ENCODE measurements at regions not wholly inside any gene's neighbourhood (a gene's known extent, or its start where the extent isn't known, plus 50 kb on each side); places are given as distances from the start of the nearest gene placed in this dataset.

DNA sequence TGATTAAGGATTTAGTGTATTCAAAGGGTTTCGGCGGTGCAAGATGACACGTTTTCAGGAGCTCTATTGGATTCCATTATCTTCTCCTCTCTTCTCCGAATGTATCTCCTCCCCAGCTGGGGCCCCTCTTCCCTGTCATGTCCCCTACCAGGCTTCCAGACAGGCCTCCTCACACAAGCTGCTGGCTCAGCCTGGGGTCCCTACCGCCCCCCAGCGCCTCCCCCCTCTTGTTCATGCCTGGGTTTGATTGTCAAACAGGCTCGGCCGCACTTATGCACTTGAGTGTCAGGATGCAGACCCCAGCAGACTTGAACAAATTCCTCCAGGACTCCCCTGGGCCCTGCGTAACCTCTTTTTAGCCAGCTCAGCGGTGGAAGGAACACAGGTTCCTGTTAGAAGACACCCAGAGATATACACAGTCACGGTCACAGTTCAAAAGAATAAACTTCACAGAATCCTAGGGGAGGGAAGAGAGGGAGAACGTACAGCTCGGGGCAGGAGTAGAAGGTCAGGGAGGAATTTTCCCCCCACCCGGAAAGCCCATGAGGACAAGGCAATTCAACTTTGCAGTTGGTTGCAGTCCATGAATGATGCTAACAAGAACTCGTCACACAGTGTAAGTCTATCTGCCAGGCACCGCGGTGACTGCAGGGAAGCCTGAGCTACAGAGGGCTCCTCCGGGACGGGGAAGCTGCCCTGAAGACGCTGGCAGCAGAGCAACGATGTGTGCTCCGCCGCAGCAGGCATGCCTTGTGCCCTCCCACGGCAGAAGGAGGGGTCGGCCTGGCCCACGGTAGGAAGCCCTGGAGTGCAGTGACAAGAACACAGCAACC is 560.0 kb downstream of the BNC2 start:
- CTCF ChIA-PET, result no interaction called here
- H3K9me3 Mint-ChIP-seq, result no peaks in the 10 kb centered on the region
- intact Hi-C loops (cut with DNase I, micrococcal nuclease), result no loop called here

DNA sequence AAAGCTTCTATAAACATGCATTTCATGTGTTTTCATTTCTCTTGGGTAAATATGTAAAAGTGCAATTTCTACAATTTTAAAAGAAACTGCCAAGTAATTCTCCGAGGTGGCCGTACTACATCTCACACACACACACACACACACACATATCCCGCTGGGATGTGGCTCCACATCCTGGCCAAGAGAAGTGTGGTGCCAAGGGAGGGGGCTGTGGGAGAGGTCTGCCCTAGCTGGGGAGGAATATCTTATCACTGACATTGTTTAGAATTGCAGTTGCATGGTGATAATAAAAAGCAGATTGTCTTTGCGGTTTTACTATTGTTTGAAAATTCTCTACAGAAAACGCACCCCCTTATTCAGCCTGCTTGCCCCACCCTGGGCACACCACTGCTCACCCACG is 558.4 kb downstream of the BNC2 start:
- no peak for DNase-seq
- POLR2A ChIA-PET, result no interaction called here
- intact Hi-C loops (cut with DNase I, micrococcal nuclease), result no loop called here
- ATAC-seq (ENCODE audit: poor library complexity), result no peak
- Mint-ChIP-seq H3K36me3 (ENCODE audit: low read depth) (no peaks in the 10 kb centered on the region), H3K4me1 (ENCODE audit: low read depth) (no peaks in the 10 kb centered on the region), H3K9me3 (no peaks in the 10 kb centered on the region), H3K4me3 (no peak overlapping the region), H3K27ac (no peak overlapping the region), H3K27me3 (no peaks in the 10 kb centered on the region)
- peaks cover 0 to 32% of the 10 kb centered on the region in 2 experiments for H3K9me3 ChIP-seq (ENCODE audit: control insufficient read depth in 1 of 2, insufficient read depth in 1 of 2, low read length in 2 of 2)
- TF ChIP-seq CTCF (IDR thresholded peaks at IDR 0.05), result no peak
- no peak overlapping the region for H3K27ac ChIP-seq (ENCODE audit: low read depth in 1 of 2, low read length in 2 of 2)
- CTCF ChIA-PET, result no interaction called here
- no peaks in the 10 kb centered on the region for H3K36me3 ChIP-seq (ENCODE audit: insufficient read depth, low read length)
- no peaks in the 10 kb centered on the region for H3K4me1 ChIP-seq (ENCODE audit: insufficient read depth, low read length)
- peaks cover 0 to 2% of the 10 kb centered on the region in 2 experiments for H3K27me3 ChIP-seq (ENCODE audit: control insufficient read depth in 1 of 2, insufficient read depth in 2 of 2, low read length in 2 of 2)
- H3K4me3 ChIP-seq (ENCODE audit: low read length), result no peak overlapping the region

More for the DNA sequence above, 560.0 kb downstream of the BNC2 start:
- Histone ChIP-seq H3K4me3 (ENCODE audit: low read length) (no peak overlapping the region), H3K27me3 (ENCODE audit: control insufficient read depth in 1 of 2, insufficient read depth in 2 of 2, low read length in 2 of 2) (peaks cover 0 to 2% of the 10 kb centered on the region in 2 experiments), H3K9me3 (ENCODE audit: control insufficient read depth in 1 of 2, insufficient read depth in 1 of 2, low read length in 2 of 2) (peaks cover 0 to 24% of the 10 kb centered on the region in 2 experiments), H3K36me3 (ENCODE audit: insufficient read depth, low read length) (no peaks in the 10 kb centered on the region), H3K27ac (ENCODE audit: low read depth in 1 of 2, low read length in 2 of 2) (no peak overlapping the region), H3K4me1 (ENCODE audit: insufficient read depth, low read length) (no peaks in the 10 kb centered on the region)
- no peak for ATAC-seq (ENCODE audit: poor library complexity)
- no peak for DNase-seq
- H3K36me3 Mint-ChIP-seq (ENCODE audit: low read depth), result no peaks in the 10 kb centered on the region
- no peaks in the 10 kb centered on the region for H3K4me1 Mint-ChIP-seq (ENCODE audit: low read depth)
- no peak for TF ChIP-seq CTCF (IDR thresholded peaks at IDR 0.05)
- H3K27ac Mint-ChIP-seq, result no peak overlapping the region
- no peaks in the 10 kb centered on the region for H3K27me3 Mint-ChIP-seq
- POLR2A ChIA-PET, result no interaction called here
- no peak overlapping the region for H3K4me3 Mint-ChIP-seq

DNA sequence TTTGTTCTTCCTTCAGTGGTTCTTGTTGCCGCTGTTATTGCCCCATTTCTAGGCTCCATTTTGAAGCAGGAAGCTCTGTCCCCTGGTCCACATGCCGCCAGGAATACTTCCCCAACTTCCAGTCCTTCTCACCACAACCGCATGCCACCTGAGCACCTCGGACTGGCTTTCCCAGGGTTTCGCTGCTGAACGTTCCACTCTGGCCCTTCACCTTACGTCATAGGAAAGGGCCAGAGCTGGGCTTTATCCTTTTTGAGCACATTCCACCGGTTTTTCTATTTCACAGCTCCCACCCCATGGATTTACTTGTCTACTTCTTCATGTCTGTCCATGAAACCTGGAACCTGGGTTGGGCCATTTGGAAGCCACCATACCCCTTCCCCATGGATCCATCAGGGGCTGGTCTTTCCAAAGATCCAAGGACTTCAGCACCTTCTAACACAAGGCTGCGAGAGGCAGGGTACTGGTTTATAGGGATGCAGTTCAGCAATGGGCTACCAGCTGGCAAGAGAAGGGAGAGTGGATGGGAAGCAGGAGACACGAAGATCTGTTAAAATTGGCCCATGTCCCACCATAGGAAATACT is 557.4 kb downstream of the BNC2 start:
- intact Hi-C loops (cut with DNase I, micrococcal nuclease), result no loop called here
- Histone ChIP-seq H3K4me1 (ENCODE audit: insufficient read depth, low read length) (no peaks in the 10 kb centered on the region), H3K27me3 (ENCODE audit: control insufficient read depth in 1 of 2, insufficient read depth in 2 of 2, low read length in 2 of 2) (peaks cover 0 to 2% of the 10 kb centered on the region in 2 experiments), H3K4me3 (ENCODE audit: low read length) (no peak overlapping the region), H3K36me3 (ENCODE audit: insufficient read depth, low read length) (no peaks in the 10 kb centered on the region), H3K9me3 (ENCODE audit: control insufficient read depth in 1 of 2, insufficient read depth in 1 of 2, low read length in 2 of 2) (peaks cover 0 to 32% of the 10 kb centered on the region in 2 experiments), H3K27ac (ENCODE audit: low read depth in 1 of 2, low read length in 2 of 2) (no peak overlapping the region)
- no peak overlapping the region for H3K27ac Mint-ChIP-seq
- no peak for ATAC-seq (ENCODE audit: poor library complexity)
- no peaks in the 10 kb centered on the region for H3K27me3 Mint-ChIP-seq
- no peak for TF ChIP-seq CTCF (IDR thresholded peaks at IDR 0.05)
- no peaks in the 10 kb centered on the region for H3K4me1 Mint-ChIP-seq (ENCODE audit: low read depth)
- POLR2A ChIA-PET, result no interaction called here
- H3K4me3 Mint-ChIP-seq, result no peak overlapping the region
- no peaks in the 10 kb centered on the region for H3K9me3 Mint-ChIP-seq
- H3K36me3 Mint-ChIP-seq (ENCODE audit: low read depth), result no peaks in the 10 kb centered on the region
- CTCF ChIA-PET, result no interaction called here
- DNase-seq, result no peak

Data from CD4-positive, alpha-beta T cell (primary cell).